Lung (tissue), 11 donors: ENCODE measurements at regions not wholly inside any gene's neighbourhood (a gene's known extent, or its start where the extent isn't known, plus 50 kb on each side); places are given as distances from the start of the nearest gene placed in this dataset.
"Not testable (repeated sequence)": the region's sequence is repeated elsewhere in the genome, so short reads cannot be mapped to it uniquely, and the experiment has no call there.

Source experiments
- ATAC-seq: fragments of 200-7000 bp; cut with Tn5 transposase; one replicate; pipeline ENCODE4 v1.9.1; 2020; ENCODE audit warnings: moderate number of reproducible peaks; ENCODE audit not compliant: insufficient read depth, low FRiP score
- DNase-seq, 3 donors: peaks; one replicate each; pipeline ENCODE4 v3.0.0-alpha.2; 2013 to 2017
- H3K27ac ChIP-seq, 2 donors: one replicate each; pipeline ENCODE4 v1.5.1; 2013; ENCODE audit warnings: mild to moderate bottlenecking in 2 of 2, moderate library complexity in 2 of 2, control low read depth in 1 of 2, inconsistent platforms in 1 of 2, low read depth in 1 of 2, low read length in 1 of 2
- H3K27me3 ChIP-seq, 3 donors: one replicate each; pipeline ENCODE4 v1.5.1; 2013; ENCODE audit warnings: low read length in 2 of 3; ENCODE audit not compliant: control insufficient read depth in 3 of 3, insufficient read depth in 3 of 3
- H3K36me3 ChIP-seq, 4 donors: one replicate each; pipeline ENCODE4 v1.5.1; 2013; ENCODE audit warnings: low read length in 4 of 4, mild to moderate bottlenecking in 1 of 4, moderate library complexity in 1 of 4; ENCODE audit not compliant: control insufficient read depth in 4 of 4, insufficient read depth in 4 of 4
- H3K4me1 ChIP-seq, 5 donors: one replicate each; pipeline ENCODE4 v1.5.1; 2013; ENCODE audit warnings: low read length in 5 of 5, mild to moderate bottlenecking in 2 of 5, moderate library complexity in 1 of 5; ENCODE audit not compliant: control insufficient read depth in 5 of 5, insufficient read depth in 5 of 5
- H3K4me3 ChIP-seq: one replicate; pipeline ENCODE4 v1.5.1; 2013; ENCODE audit warnings: mild to moderate bottlenecking, control low read depth, moderate library complexity
- H3K9ac ChIP-seq, 2 donors: one replicate each; pipeline ENCODE4 v1.5.1; 2013; ENCODE audit warnings: low read length in 2 of 2, control low read depth in 1 of 2; ENCODE audit not compliant: insufficient read depth in 1 of 2
- H3K9me3 ChIP-seq, 4 donors: one replicate each; pipeline ENCODE4 v1.5.1; 2013; ENCODE audit warnings: low read length in 3 of 4, mild to moderate bottlenecking in 1 of 4, moderate library complexity in 1 of 4; ENCODE audit not compliant: control insufficient read depth in 4 of 4, insufficient read depth in 3 of 4
- CTCF ChIP-seq: IDR thresholded peaks from 2 replicates; pipeline ENCODE4 v1.5.1; 2012; ENCODE audit warnings: mild to moderate bottlenecking; ENCODE audit errors: control extremely low read depth, extremely low read depth
- WGBS, 2 donors: extraction: QIAGEN DNeasy Blood & Tissue Kit; methylation state at CpG; one replicate each; pipeline ENCODE4 v1.1.7; 2013; 5-methylcytosine and 5-hydroxymethylcytosine counted together
- donor health status: control.
- donor health status: control.
- donor health status: Bipolar disorder and iron deficiency.
- donor health status: healthy.
- donor health status: DM: yes; HTN: yes; CAD: no.

- 68 to 86% methylated on average over 4 of the region's 4 CpGs for WGBS, 2 donors
- Histone ChIP-seq H3K9me3 (no peaks in the 10 kb centered on the region), H3K36me3 (no peaks in the 10 kb centered on the region), H3K27ac (no peak overlapping the region), H3K27me3 (no peaks in the 10 kb centered on the region), H3K4me1 (no peaks in the 10 kb centered on the region), H3K9ac (no peak overlapping the region), H3K4me3 (no peak overlapping the region)
- ATAC-seq (no peak), DNase-seq (no peak)
- TF ChIP-seq CTCF = no peak
These were observed 133.4 kb upstream of the B3GAT2 start for GRCh38 chr6:71090217-71090616.

- TF ChIP-seq CTCF = no peak
- Histone ChIP-seq H3K27me3 (no peaks in the 10 kb centered on the region), H3K4me1 (no peaks in the 10 kb centered on the region), H3K9ac (no peak overlapping the region), H3K36me3 (no peaks in the 10 kb centered on the region), H3K9me3 (no peaks in the 10 kb centered on the region), H3K27ac (no peak overlapping the region), H3K4me3 (no peak overlapping the region)
- 32 to 66% methylated on average over 5 of the region's 5 CpGs for WGBS, 2 donors
- DNase-seq (no peak), ATAC-seq (no peak)
These were observed 134.3 kb upstream of the B3GAT2 start for GRCh38 chr6:71091167-71091566.

- no peak overlapping the region for H3K27ac ChIP-seq
- H3K4me1 ChIP-seq = no peaks in the 10 kb centered on the region
- no peak overlapping the region for H3K9ac ChIP-seq
- no peak for TF ChIP-seq CTCF
- no peaks in the 10 kb centered on the region for H3K9me3 ChIP-seq
- WGBS, 2 donors = 93 to 97% methylated on average over 1 of the region's 1 CpG
- no peak overlapping the region for H3K4me3 ChIP-seq
- no peaks in the 10 kb centered on the region for H3K27me3 ChIP-seq
- ATAC-seq (no peak), DNase-seq (no peak)
- no peaks in the 10 kb centered on the region for H3K36me3 ChIP-seq
These were observed 135.1 kb upstream of the B3GAT2 start for GRCh38 chr6:71091956-71092355.

- H3K9me3 ChIP-seq, H3K27me3 ChIP-seq, ATAC-seq, H3K27ac ChIP-seq, H3K4me1 ChIP-seq, H3K9ac ChIP-seq, H3K36me3 ChIP-seq, DNase-seq, H3K4me3 ChIP-seq: not testable (repeated sequence)
- 53 to 80% methylated on average over 2 of the region's 2 CpGs for WGBS, 2 donors
These were observed 140.4 kb upstream of the B3GAT2 start for GRCh38 chr6:71097264-71097663.
